ENCODE measurements at regions not wholly inside any gene's neighbourhood (a gene's known extent, or its start where the extent isn't known, plus 50 kb on each side); places are given as distances from the start of the nearest gene placed in this dataset.
"Not testable (repeated sequence)": the region's sequence is repeated elsewhere in the genome, so short reads cannot be mapped to it uniquely, and the experiment has no call there.

GRCh38 chr10:78417425-78418370 is 384.0 kb downstream of the RPS24 start:
- no peak for DNase-seq

GRCh38 chr10:78419481-78420265 is 386.0 kb downstream of the RPS24 start:
- no peak for DNase-seq

GRCh38 chr10:78420946-78421735 is 387.5 kb downstream of the RPS24 start:
- DNase-seq, result no peak

- DNase-seq, result not testable (repeated sequence)
Measured at GRCh38 chr10:78424050-78424449, 390.4 kb downstream of the RPS24 start.

- DNase-seq, result no peak
Measured at GRCh38 chr10:78424723-78425122, 391.1 kb downstream of the RPS24 start.

GRCh38 chr10:78426181-78426580 is 392.5 kb downstream of the RPS24 start:
- no peak for DNase-seq

- DNase-seq, result no peak
Measured at GRCh38 chr10:78427497-78428031, 393.9 kb downstream of the RPS24 start.

GRCh38 chr10:78428579-78428978 is 394.9 kb downstream of the RPS24 start:
- no peak for DNase-seq

GRCh38 chr10:78429984-78430383 is 396.3 kb downstream of the RPS24 start:
- DNase-seq, result no peak

- DNase-seq, result no peak
Measured at GRCh38 chr10:78432583-78432982, 398.9 kb downstream of the RPS24 start.

- no peak for DNase-seq
Measured at GRCh38 chr10:78433076-78433595, 399.5 kb downstream of the RPS24 start.

- DNase-seq, result no peak
Measured at GRCh38 chr10:78433766-78434535, 400.3 kb downstream of the RPS24 start.

GRCh38 chr10:78434886-78435285 is 401.2 kb downstream of the RPS24 start:
- no peak for DNase-seq

GRCh38 chr10:78435484-78436221 is 402.0 kb downstream of the RPS24 start:
- DNase-seq, result no peak

- no peak for DNase-seq
Measured at GRCh38 chr10:78436222-78436573, 402.5 kb downstream of the RPS24 start.

GRCh38 chr10:78436706-78437406 is 403.2 kb downstream of the RPS24 start:
- DNase-seq, result no peak

- DNase-seq, result no peak
Measured at GRCh38 chr10:78437407-78437768, 403.7 kb downstream of the RPS24 start.

GRCh38 chr10:78437998-78438906 is 404.6 kb downstream of the RPS24 start:
- DNase-seq, result no peak
